Esophagus muscularis mucosa (tissue), 3 donors: ENCODE measurements at regions not wholly inside any gene's neighbourhood (a gene's known extent, or its start where the extent isn't known, plus 50 kb on each side); places are given as distances from the start of the nearest gene placed in this dataset.

Experiments used
- POLR2AphosphoS5 ChIP-seq, 2 donors: sonication (generic); formaldehyde crosslinking; IDR thresholded peaks; one replicate each; pipeline ENCODE4 v1.6.1; 2017; ENCODE audit warnings: antibody characterized with exemption in 2 of 2
- TF ChIP-seq, protein P1 (sequence below), 3 experiments: fragments of 200-600 bp in 2 of 3; fragments of 450-650 bp in 1 of 3; sonication (generic) in 2 of 3; IDR thresholded peaks; one replicate each; pipeline ENCODE4 v1.5.1; 2017 to 2019; ENCODE audit warnings: antibody characterized with exemption in 3 of 3, mild to moderate bottlenecking in 2 of 3, moderate library complexity in 1 of 3

DNA sequence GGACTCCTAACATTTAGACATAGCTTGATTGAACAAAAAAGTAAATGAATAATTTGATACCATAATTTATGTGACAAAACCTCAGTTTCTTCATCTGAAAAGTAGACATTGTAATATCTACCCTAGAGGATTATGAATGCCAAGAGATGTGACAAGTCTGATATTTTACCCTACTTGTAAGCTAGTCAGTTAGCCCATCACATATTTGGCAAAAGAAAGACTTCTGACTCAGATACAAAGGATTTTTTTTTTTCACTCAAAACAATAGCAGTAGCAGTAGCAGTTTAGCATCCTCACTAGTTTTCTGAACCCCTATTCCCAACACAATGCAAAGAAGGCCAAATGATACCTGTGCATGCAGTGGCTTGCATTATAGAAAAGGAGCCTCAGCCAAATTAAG is 377.3 kb upstream of the E2F7 start:
- TF ChIP-seq, protein P1, sequence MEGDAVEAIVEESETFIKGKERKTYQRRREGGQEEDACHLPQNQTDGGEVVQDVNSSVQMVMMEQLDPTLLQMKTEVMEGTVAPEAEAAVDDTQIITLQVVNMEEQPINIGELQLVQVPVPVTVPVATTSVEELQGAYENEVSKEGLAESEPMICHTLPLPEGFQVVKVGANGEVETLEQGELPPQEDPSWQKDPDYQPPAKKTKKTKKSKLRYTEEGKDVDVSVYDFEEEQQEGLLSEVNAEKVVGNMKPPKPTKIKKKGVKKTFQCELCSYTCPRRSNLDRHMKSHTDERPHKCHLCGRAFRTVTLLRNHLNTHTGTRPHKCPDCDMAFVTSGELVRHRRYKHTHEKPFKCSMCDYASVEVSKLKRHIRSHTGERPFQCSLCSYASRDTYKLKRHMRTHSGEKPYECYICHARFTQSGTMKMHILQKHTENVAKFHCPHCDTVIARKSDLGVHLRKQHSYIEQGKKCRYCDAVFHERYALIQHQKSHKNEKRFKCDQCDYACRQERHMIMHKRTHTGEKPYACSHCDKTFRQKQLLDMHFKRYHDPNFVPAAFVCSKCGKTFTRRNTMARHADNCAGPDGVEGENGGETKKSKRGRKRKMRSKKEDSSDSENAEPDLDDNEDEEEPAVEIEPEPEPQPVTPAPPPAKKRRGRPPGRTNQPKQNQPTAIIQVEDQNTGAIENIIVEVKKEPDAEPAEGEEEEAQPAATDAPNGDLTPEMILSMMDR (IDR thresholded peaks at IDR 0.05): no peak
- TF ChIP-seq POLR2AphosphoS5 (IDR thresholded peaks at IDR 0.05): no peak
